ENCODE measurements at regions not wholly inside any gene's neighbourhood (a gene's known extent, or its start where the extent isn't known, plus 50 kb on each side); places are given as distances from the start of the nearest gene placed in this dataset.

DNA sequence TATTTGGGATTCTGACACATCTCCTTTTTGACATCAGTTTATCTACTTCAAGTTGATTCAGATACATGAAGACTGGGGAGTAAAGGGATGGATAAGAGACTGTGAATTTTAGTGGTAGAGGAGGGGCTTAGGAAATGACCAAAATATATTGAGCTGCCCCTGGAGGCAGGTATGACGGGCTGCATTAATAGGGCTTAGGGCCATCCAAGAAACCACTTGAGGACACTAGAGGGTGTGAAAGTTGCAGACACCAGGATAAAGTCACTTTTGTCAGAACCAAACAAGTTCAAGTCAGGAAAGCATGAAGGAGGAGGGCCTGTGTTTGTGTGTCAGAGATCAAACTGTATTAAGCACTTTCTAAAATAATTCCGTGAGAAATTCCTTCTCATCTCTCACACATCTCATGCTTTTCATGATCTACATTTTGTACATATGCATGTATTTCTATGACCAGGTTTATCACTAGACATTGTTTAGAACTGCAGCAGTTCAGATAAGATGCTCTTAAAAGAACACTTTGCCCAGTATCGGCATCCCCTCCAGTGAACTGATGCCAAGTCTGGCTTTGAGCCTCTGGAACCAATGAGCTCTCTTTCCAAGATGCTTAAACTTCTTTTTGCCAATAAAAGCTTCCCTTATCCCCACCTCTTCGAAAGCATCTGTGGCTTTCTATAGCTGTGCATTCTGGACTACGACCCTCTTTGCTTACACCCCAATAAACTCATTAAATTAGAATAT lies 136.9 kb downstream of the SLC38A1 start:
- no peak for DNase-seq

DNA sequence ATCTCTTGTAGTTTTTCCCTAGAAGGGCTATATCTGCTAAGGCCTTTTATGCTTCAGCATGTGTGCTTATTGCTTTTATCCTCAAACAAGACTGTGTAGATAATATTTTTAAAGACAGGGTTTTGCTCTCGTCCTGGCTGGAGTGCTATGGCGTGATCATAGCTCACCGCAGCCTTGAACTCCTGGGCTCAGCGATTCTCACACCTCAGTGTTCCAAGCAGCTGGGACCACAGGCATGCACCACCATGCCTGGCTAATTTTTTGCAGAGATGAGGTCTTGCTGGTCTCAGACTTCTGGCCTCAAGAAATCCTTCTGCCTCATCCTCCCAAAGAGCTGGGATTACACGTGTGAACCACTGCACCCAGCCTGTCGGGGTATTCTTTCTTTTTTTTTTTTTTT lies 137.3 kb upstream of the SCAF11 start:
- DNase-seq = no peak

DNA sequence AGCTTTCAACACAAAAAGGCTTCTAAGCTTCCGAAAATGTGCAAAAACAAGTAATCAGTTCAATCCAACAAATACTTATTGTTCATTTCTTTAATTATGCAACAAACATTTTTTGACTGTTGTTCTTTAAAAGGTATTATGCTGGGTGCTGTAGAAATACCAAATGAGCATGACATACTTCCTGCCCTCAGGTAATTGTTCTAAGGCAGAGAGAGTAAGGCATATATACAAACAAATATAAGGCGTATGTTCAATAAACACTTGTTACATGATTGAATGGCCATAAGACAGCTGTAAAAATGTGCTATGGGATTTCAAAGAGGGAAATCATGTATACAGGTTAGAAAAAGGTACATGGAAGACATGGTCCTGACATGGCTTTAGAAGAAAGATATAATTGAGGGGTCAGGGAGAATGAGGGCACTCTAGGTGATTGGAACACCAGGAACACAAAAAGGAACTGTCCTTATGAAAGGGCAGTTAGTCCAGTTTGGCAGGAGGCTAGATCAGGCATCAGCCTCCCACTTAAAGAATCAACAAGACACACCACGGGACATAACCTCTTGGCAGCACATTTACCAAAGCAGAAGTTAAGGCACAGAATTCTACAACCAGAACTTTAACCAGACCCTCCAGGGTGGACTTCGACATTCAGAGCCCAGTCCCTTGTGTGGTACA lies 135.8 kb upstream of the SCAF11 start:
- DNase-seq = no peak

DNA sequence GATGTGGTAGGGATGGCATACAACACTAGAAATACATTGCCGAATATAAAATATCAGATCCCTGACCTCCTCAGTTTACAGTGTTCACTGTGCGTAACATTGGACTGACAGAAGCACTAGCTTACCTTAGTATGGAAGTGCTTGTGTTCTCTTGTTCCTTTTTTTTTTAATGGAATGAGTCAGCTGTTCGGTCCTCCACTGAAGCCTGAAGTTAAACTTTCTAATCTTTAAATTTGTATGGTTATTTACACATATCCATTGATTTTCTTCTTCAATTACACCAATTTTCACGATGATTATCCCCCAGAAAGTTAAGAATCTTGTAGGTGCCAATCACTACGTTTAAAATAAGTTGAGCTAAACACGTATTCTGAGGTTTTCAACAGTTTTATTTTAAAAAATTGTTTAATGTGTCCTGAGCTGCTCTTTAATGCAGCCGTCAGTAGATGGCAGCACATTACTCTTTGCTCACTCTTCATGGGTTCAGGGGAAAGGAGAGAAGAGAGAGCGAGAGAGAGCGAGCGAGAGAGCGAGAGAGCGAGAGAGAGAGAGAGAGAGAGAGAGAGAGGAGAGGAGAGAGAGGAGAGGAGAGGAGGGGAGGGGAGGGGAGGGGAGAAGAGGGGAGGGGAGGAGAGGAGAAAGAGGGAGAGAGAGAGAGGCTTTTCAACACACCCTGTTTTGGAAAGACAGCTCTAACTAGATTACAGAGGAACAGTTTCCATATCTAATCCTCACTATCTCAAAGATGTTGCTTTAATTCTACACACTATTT lies 134.7 kb upstream of the SCAF11 start:
- DNase-seq = peak; percentile 80

DNA sequence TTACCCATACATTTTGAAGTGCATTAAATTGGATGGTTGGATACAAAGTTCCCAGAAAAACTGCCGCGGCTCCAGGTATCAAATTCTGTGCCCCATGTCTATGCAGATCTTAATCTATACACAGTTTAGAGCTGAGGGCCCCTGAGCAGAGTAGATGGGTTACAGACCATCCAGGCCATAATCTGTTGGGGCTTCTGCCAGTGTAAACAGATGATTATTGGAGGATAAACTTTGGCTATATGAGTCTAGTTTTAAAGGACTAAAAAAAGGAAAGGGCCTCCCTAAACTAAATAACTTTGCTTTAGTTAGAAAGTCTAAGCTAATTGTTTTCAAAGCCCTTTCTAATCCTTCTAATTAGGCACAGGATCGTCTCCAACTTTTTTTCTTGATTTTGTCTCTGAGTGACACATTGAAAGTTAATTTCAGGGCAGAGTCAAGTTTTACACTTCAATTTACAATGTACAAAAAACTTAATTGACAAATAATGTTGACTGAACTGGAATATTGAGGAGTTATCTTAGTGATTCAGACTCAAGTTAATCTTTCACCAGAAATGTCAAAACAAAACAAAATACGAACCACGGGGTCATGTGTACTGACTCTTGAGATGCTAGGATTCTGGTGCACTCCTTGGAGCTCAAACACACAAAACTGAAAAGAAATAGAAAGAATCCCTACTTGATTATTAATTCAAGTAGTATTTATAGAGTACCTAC lies 133.9 kb upstream of the SCAF11 start:
- no peak for DNase-seq

DNA sequence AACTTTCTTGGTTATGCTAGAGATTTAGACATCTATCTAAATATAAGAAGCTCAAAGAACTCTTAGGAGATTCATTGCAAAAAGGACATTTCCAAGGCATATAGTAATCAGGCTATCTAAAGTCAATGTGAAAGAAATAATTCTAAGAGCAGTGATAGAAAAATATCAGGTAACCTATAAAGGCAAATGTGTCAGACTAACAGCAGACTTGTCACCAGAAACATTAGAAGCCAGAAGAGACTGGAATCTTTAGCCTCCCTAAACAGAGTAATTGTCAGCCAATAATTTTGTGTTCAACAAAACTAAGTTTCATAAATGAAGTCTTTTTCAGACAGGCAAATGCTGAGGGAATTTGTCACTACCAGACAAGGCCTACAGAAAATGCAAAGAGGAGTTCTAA lies 122.0 kb upstream of the SCAF11 start:
- no peak for DNase-seq

DNA sequence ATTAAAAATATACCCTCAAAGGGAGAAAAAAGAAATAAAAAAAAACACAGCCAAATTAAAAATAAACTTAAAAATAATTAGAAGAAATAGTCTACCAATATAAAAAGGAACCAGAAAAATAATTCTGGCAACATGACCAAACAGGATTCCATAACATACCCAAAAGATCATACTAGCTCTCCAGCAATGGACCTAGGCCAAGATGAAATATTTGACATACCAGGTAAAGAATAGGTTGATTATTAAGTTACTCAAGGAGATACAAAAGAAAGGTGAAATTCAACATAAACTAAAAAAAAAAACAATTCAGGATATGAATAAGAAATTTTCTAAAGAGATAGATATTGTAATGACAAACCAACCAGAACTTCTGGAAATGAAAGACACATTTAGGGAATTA lies 121.3 kb upstream of the SCAF11 start:
- no peak for DNase-seq

DNA sequence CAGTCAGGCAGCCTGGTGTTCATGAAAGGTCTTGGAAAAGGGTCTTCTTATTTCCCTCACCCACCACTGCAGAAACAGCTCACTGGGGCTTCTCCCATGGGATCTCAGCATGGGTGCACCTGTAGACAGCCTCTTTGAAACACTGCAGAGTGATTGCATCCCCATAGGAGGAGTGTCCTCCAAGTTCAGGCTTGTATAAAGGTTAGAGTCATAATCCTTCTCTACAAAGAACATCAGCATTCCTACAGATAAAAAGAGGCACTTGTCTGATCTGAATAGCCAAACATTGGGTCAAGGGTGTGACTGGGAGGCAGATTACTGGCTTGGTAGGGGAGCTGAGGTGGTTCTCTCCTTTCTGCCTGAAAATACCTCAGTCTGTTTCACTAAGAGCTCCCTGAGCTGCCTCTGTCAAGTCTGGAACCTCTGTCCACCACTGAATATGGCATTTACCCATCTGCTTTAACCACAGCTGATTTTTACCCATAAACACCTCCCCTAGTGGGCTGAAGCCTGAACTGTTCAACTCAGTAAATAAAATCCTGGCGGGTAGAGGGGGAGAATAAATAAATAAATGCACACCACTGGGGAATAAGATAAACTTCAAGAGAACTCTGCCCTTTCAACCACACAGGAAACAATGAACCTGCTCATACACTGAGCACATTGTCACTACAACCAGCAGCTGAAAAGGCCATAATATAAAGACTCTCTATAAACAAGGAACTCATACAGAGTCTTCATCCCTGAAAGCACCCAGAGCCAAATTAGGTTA lies 120.7 kb upstream of the SCAF11 start:
- no peak for DNase-seq

DNA sequence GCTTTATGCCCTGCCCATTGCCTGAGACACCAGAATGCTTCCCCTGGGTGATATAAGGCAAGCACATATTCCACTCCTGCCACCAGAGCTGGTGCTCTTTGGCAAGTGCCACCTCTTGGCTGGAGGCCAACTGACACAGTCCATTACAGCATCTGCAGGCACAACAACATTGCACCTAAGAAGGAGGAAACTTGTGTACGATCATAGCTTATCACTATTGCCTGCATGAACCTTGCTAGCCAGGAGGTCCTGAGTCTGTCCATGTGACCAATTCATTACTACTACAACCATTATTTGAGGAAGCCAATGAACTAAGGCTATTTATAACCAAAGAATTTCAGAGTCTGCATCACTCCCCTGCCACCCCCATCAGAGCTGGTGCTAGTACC lies 119.8 kb upstream of the SCAF11 start:
- no peak for DNase-seq

DNA sequence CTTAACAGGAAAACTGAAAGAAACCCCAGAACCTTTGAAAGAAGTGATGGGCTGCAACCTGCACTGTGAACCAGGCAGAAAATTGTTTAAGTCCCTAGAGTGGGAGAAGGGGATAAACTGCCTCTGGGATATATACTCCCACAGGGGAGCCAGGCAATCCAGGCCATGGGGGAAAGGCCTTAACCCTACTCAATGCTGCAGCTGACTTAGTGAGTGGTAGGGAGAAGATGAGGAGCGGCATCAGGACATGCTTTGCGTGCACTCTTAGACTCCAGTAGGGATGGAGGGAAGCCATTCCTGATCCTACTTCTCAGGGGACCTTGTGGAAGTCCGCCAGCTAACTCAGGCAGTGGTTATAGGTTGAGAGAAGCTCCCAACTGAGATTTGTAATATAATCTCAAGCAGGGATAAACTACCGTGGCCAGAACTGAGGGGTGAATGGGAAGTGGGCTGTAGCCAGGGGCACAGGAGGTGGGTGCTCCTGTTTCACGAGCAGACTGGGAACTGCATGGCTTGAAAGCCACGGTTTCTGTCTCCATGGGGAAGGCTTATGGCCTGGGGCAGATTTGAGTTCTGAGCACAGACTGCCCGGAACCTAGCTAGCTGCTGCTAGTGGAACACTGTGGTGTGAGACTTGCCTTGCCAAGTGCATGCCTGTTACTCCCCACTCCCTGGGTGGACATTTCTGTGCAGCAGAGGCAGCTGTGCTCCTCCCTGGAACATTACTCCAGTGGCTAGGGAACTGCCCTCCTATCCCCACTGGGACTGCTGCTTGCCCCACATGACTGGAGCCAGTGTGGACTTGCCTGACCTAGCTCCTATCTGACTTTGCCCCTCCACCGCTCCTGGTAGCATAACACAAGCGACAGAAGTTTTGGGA lies 119.2 kb upstream of the SCAF11 start:
- DNase-seq = no peak

DNA sequence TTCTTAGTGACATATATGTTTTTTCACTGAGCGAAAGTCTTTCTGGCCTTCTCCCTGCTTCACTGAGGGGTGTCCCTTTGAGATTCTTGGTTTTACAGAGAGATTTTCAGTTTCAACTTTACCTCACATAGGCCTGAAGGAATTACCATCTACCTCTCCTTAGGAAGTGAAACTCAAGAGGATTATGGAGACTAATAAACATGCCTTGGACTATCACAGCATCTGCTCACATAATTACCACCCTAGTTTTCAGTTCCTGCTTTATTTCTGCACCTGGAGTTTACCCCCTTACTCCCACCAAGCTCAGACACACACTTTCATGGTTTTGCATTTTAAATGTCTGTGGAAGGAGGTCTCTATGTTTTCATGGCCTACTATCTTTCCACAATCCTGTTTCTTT lies 118.3 kb upstream of the SCAF11 start:
- no peak for DNase-seq

DNA sequence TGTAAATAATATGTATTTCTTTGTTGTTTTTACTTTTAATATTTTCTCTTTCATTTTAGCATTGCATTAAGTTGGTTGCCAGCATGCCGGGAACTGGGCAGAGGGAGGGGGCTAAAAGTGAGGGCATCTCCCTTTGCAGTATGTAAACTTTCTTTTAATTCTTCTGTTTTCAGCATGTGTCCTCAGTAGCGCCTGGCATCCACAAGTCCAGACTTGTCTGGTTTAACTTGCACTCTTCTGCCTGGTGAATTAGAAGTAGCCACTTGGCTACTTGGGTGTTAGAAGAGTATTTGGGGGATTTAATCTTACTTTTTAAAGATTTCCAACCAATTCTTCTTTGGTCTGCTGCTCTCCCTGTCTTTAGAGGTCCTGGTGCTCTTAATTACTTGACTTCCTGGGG lies 117.2 kb upstream of the SCAF11 start:
- DNase-seq = no peak

DNA sequence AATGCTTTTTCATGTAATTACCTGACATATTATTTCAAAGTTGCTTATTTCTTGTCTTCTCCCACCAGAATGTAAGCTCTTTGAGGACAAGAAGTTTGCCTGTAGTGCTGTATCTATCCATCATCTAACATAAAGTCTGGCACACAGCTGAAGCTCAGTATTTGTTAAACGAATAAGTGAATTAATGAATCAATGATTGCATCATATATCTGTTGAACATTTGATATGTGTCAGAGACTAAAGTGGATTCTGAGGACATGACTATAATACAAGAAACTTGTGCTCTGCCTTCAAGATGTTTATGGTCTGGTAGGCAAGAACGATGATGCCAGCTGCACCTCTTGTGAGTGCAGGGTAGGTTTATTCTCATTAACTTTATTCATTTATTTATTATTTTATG lies 115.4 kb upstream of the SCAF11 start:
- DNase-seq = no peak

DNA sequence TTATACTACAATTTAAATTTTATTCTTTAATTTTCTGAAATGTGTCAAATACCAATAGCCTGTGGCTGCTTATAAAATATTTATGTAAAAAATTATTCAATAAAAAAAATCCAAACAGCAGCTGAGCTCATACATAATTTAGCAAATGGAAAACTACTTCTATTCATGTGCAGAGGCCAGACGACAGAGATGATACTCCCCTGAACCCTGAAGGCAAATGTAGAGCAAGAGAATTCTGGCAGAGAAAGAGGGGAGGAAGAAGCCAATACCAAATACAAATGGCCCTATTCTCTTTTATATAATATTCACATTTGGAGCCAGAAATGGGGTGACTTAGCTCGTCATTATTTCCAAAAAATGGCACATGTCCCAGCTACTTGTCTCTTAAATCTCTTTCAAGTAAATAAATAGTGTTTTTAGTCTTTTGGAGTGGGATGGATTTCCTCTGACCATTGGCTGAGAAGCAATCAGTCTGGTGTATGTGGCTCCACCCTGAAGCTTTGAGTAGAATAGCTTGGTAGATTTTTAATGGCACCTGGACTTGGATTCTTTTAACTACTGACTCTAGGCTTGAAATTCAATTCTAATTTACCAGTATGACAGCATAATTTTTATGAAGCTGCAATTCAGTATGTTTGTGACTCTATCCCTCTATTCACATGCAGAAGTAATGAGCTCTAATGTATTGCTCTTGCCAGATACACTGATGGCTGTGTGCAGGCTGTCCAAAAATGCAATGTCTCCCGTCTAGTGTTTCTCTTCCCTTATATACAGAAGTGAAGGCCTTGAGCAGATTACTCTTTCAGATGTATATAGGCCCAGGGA lies 113.4 kb upstream of the SCAF11 start:
- DNase-seq = no peak

DNA sequence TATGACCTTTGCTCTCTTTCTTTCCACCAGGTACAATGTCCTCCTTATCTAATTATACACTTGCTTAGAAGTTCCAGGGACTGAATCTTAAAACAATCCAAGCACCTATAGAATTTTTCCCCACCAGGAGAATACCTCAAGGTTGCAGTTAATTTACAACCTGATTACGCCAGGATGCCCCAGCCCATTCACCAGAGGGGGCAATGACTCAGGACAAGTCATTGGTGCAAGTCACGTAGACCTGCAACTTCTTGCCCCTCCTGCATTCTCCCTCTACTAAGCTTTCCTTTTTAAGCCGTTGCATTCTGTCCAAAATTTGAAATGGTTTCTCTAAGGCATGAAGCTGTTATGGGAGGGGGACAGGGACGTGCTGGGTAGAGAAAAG lies 111.1 kb upstream of the SCAF11 start:
- DNase-seq = no peak

DNA sequence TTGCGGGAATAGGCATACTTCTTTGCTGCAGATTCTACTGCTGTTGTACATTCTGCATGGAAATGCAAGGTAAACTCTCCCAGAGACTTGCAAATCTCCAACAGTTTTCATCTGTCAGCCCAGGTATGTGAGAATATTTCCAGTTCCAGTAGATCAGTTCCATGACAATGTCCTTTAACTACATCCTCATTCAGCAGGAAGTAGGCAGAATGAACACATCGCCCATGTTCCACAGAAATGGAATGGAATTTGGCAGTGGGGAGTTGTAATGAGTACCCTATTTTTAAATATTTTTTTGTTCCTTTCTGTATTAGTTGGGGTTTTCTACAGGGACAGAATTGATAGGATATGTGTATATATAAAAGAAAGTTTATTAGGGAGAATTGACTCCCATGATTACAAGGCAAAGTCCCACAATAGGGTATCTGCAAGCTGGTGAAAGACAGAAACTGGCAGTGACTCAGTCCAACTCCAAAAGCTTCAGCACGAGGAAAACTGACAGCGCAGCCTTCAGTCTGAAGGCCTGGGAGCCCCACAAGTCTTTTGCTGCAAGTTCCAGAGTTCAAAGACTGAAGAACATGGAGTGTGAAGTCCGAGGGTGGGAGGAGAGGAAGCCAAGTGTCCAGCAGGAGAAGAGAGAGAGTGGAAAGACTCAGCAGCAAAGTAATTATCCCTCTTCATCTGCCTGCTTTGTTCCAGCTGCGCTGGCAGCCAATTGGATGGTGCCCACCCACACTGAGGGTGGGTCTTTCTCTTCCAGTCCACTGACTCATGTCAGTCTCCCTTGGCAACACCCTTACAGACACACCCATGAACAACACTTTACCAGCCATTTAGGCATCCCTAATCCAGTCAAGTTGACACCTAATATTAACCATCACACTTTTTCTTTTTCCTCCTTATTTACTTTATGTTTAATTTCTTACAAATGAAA lies 110.4 kb upstream of the SCAF11 start:
- DNase-seq = no peak

DNA sequence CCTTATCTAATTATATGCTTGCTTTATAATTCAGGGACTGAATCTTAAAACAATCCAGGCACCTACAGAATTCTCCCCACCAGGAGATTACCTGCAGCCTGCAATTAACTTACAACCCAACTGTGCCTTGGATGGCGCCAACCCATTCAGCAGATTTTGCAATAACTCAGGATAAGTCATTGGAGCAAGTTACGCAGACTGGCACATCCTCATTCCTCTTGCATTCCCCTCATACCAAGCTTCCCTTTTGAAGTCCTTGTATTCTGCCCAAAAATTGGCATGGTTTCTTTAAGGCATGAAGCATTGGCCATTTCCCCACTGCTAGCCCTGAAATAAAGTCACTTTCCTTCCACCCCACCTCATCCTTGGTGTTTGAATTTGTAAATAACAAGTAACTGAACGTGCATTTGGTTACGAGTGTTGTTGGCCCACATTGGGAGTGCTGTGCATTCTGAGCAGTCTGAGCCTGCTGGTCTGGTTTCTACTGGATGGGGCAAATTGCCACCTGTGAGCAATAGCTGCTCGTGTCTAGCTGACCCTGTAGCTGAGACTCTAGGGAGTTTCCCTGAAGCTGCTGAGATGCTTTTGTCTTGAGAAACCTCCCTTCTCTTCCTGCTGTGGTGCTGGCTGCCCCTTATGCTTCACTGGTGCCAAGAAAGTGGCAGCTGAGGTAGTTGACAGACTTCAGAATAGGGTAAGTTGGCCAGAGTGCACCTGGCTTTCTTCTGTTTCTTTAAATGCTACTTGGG lies 99.2 kb upstream of the SCAF11 start:
- DNase-seq = no peak

DNA sequence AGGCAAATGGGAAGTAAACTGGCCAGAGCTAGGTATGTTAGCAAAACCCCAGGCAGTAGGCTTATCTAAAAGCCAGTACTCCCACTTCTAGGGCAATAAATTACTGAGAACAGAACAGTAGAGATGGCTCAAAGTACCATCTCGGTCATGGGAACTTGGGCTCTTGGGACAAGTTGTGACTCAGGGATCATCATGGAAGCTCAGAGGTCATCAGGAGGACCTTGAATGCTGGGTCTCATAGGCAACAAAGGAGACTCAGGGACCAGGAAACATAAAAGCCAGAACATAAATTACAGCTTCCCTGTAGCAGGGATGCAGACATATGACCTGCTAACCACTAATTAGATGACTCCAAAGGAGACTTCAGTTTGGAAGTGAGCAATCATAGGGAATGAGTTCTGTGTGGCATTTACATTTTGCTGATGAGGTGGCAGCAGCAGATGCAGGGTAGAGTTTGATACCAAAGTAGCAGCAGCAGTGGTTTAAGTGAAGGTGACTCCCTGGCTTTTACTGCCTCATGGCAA lies 97.6 kb upstream of the SCAF11 start:
- DNase-seq = no peak
